GM23338 (cell line): ENCODE measurements at regions not wholly inside any gene's neighbourhood (a gene's known extent, or its start where the extent isn't known, plus 50 kb on each side); places are given as distances from the start of the nearest gene placed in this dataset.

Experiments used
- ATAC-seq: fragments of 200-7000 bp; cut with Tn5 transposase; 3 replicates; pipeline ENCODE4 v1.9.1; 2020
- DNase-seq: peaks from one replicate; pipeline ENCODE4 v3.0.0-alpha.2; 2015; ENCODE audit warnings: low spot score
- H2AFZ ChIP-seq: fragments of 200-600 bp; sonication (generic); 2 replicates; pipeline ENCODE4 v1.8.0; 2016; ENCODE audit warnings: antibody characterized with exemption, mild to moderate bottlenecking, moderate library complexity
- H3F3A ChIP-seq: fragments of 200-600 bp; sonication (generic); replicated peaks from 2 replicates; pipeline ENCODE4 v1.8.0; 2017; ENCODE audit warnings: antibody characterized with exemption, mixed run types, low read depth
- H3K27ac ChIP-seq: fragments of 200-600 bp; sonication (generic); 2 replicates; pipeline ENCODE4 v1.6.1; 2016; ENCODE audit warnings: low read depth
- H3K27me3 ChIP-seq: fragments of 200-600 bp; sonication (generic); 2 replicates; pipeline ENCODE4 v1.8.0; 2016; ENCODE audit warnings: mild to moderate bottlenecking, mixed run types, moderate library complexity; ENCODE audit not compliant: insufficient read depth
- H3K36me3 ChIP-seq: fragments of 200-600 bp; sonication (generic); 2 replicates; pipeline ENCODE4 v1.8.0; 2016; ENCODE audit warnings: mild to moderate bottlenecking; ENCODE audit not compliant: insufficient read depth
- H3K4me1 ChIP-seq: fragments of 200-600 bp; sonication (generic); 2 replicates; pipeline ENCODE4 v1.8.0; 2016; ENCODE audit warnings: mild to moderate bottlenecking, moderate library complexity; ENCODE audit not compliant: insufficient read depth
- H3K4me2 ChIP-seq: fragments of 200-600 bp; sonication (generic); 2 replicates; pipeline ENCODE4 v1.7.1; 2017; ENCODE audit warnings: mixed run types
- H3K4me3 ChIP-seq: fragments of 200-600 bp; sonication (generic); 2 replicates; pipeline ENCODE4 v1.6.1; 2016; ENCODE audit warnings: mixed run types
- H3K79me2 ChIP-seq: fragments of 200-600 bp; sonication (generic); replicated peaks from 2 replicates; pipeline ENCODE4 v1.8.0; 2017; ENCODE audit warnings: mild to moderate bottlenecking; ENCODE audit not compliant: insufficient read depth
- H3K9me2 ChIP-seq: fragments of 200-600 bp; sonication (generic); 2 replicates; pipeline ENCODE4 v1.8.0; 2017; ENCODE audit not compliant: insufficient read depth
- H4K20me1 ChIP-seq: fragments of 200-600 bp; sonication (generic); replicated peaks from 2 replicates; pipeline ENCODE4 v1.8.0; 2017; ENCODE audit warnings: mild to moderate bottlenecking; ENCODE audit not compliant: insufficient read depth
- H3K27ac Mint-ChIP-seq: 2 replicates; pipeline ENCODE4 v1.8.0; 2020; ENCODE audit warnings: inconsistent platforms, mild to moderate bottlenecking, moderate library complexity, mixed read lengths
- H3K27me3 Mint-ChIP-seq: 3 replicates; pipeline ENCODE4 v1.8.0; 2022; ENCODE audit warnings: low read depth, mild to moderate bottlenecking, moderate library complexity, mixed read lengths, inconsistent platforms; ENCODE audit not compliant: insufficient read depth, poor library complexity
- H3K36me3 Mint-ChIP-seq: 3 replicates; pipeline ENCODE4 v1.8.0; 2021; ENCODE audit warnings: low read depth, mild to moderate bottlenecking, inconsistent platforms, moderate library complexity, mixed read lengths
- H3K4me1 Mint-ChIP-seq: 3 replicates; pipeline ENCODE4 v1.8.0; 2020; ENCODE audit warnings: mild to moderate bottlenecking, inconsistent platforms, mixed read lengths
- H3K4me3 Mint-ChIP-seq: 3 replicates; pipeline ENCODE4 v1.8.0; 2021; ENCODE audit warnings: moderate library complexity, mild to moderate bottlenecking, inconsistent platforms, mixed read lengths
- H3K9me3 Mint-ChIP-seq: 3 replicates; pipeline ENCODE4 v1.8.0; 2020; ENCODE audit warnings: moderate library complexity, mild to moderate bottlenecking, inconsistent platforms, mixed read lengths
- CREB1 ChIP-seq: fragments of 250-450 bp; sonication (Bioruptor Pico); IDR thresholded peaks from 2 replicates; pipeline ENCODE4 v1.5.0; 2020; ENCODE audit warnings: low read depth, mild to moderate bottlenecking, moderate library complexity
- CTCF ChIP-seq, 2 experiments: fragments of 200-600 bp in 1 of 2; sonication (generic) in 1 of 2; conservative IDR thresholded peaks; 2 replicates each; pipeline versions ENCODE4 v1.5.1 to v1.6.1; 2016 to 2017; ENCODE audit warnings: antibody characterized with exemption in 2 of 2, low read depth in 2 of 2, mild to moderate bottlenecking in 2 of 2, moderate library complexity in 1 of 2
- ETS1 ChIP-seq: IDR thresholded peaks from 2 replicates; pipeline ENCODE4 v1.6.1; 2016; ENCODE audit warnings: antibody characterized with exemption
- JUNB ChIP-seq: IDR thresholded peaks from one replicate; pipeline ENCODE4 v1.6.1; 2016; ENCODE audit warnings: antibody characterized with exemption; ENCODE audit not compliant: unreplicated experiment
- NANOG ChIP-seq: IDR thresholded peaks from 2 replicates; pipeline ENCODE4 v1.6.1; 2016; ENCODE audit warnings: antibody characterized with exemption, borderline replicate concordance
- POLR2AphosphoS5 ChIP-seq: IDR thresholded peaks from 2 replicates; pipeline ENCODE4 v1.6.1; 2016; ENCODE audit warnings: antibody characterized with exemption, low read depth
- REST ChIP-seq: IDR thresholded peaks from one replicate; pipeline ENCODE4 v1.6.1; 2018; ENCODE audit warnings: antibody characterized with exemption; ENCODE audit not compliant: unreplicated experiment
- STAT1 ChIP-seq: IDR thresholded peaks from one replicate; pipeline ENCODE4 v1.6.1; 2016; ENCODE audit warnings: antibody characterized with exemption; ENCODE audit not compliant: unreplicated experiment
- ZNF114 ChIP-seq: fragments of 250-450 bp; sonication (Bioruptor Pico); IDR thresholded peaks from 2 replicates; pipeline ENCODE4 v1.5.0; 2020; ENCODE audit warnings: mild to moderate bottlenecking, moderate library complexity
- ZNF331 ChIP-seq: fragments of 250-450 bp; sonication (Bioruptor Pico); IDR thresholded peaks from 2 replicates; pipeline ENCODE4 v1.5.0; 2020; ENCODE audit warnings: low read depth, mild to moderate bottlenecking, moderate library complexity
- ZNF462 ChIP-seq: fragments of 250-450 bp; sonication (Bioruptor Pico); IDR thresholded peaks from 2 replicates; pipeline ENCODE4 v1.5.0; 2020; ENCODE audit warnings: mild to moderate bottlenecking, moderate library complexity

- TF ChIP-seq CTCF (conservative IDR thresholded peaks at IDR 0.05; ENCODE audit: low read depth in 2 of 2) (no peak), ZNF114 (CRISPR knock-in tag) (no peak), CREB1 (CRISPR knock-in tag) (no peak), STAT1 (no peak), NANOG (no peak)
Observed at GRCh38 chr5:60226128-60226527, 332.6 kb upstream of the PDE4D start (continued).

GRCh38 chr5:60223342-60223741 is 329.8 kb upstream of the PDE4D start:
- H3K4me1 Mint-ChIP-seq, result no peaks in the 10 kb centered on the region
- no peak overlapping the region for H3K27ac Mint-ChIP-seq
- no peak for TF ChIP-seq REST
- TF ChIP-seq ZNF331 (CRISPR knock-in tag), result no peak
- TF ChIP-seq ETS1, result no peak
- TF ChIP-seq CTCF (conservative IDR thresholded peaks at IDR 0.05; ENCODE audit: low read depth in 2 of 2), result no peak
- TF ChIP-seq JUNB, result no peak
- TF ChIP-seq POLR2AphosphoS5, result no peak
- TF ChIP-seq ZNF114 (CRISPR knock-in tag), result no peak
- TF ChIP-seq CREB1 (CRISPR knock-in tag), result no peak
- TF ChIP-seq ZNF462, result no peak

More at GRCh38 chr5:60223342-60223741, 329.8 kb upstream of the PDE4D start:
- Histone ChIP-seq H3K4me1 (no peaks in the 10 kb centered on the region), H2AFZ (no peak overlapping the region), H3K4me2 (no peak overlapping the region), H3K4me3 (no peak overlapping the region), H3K79me2 (no peaks in the 10 kb centered on the region), H3K27me3 (no peaks in the 10 kb centered on the region), H3F3A (no peaks in the 10 kb centered on the region), H3K36me3 (no peaks in the 10 kb centered on the region), H3K9me2 (peaks cover 12% of the 10 kb centered on the region; the same call in 1 of the 2 replicates), H4K20me1 (no peaks in the 10 kb centered on the region), H3K27ac (no peak overlapping the region)
- no peaks in the 10 kb centered on the region for H3K27me3 Mint-ChIP-seq
- no peaks in the 10 kb centered on the region for H3K36me3 Mint-ChIP-seq
- H3K9me3 Mint-ChIP-seq, result no peaks in the 10 kb centered on the region
- no peak overlapping the region for H3K4me3 Mint-ChIP-seq
- ATAC-seq (no peak), DNase-seq (no peak)
